Stimulated activated CD4-positive, alpha-beta T cell treated with anti-CD3 and anti-CD28 coated beads, Interleukin-4, amount 100 ng/mL, for 1 hour (primary cell): ENCODE measurements at regions not wholly inside any gene's neighbourhood (a gene's known extent, or its start where the extent isn't known, plus 50 kb on each side); places are given as distances from the start of the nearest gene placed in this dataset.

Experiments
- DNase-seq: peaks from one replicate; pipeline ENCODE4 v3.0.0-alpha.2; 2020

GRCh38 chr12:24462946-24463345 lies 486.0 kb downstream of the BCAT1 start:
- DNase-seq = no peak

- DNase-seq = no peak
These were observed 488.4 kb downstream of the BCAT1 start for GRCh38 chr12:24460506-24460905.

GRCh38 chr12:24460099-24460498 lies 488.8 kb downstream of the BCAT1 start:
- no peak for DNase-seq

GRCh38 chr12:24455811-24456210 lies 493.1 kb downstream of the BCAT1 start:
- no peak for DNase-seq

- DNase-seq = no peak
These were observed 498.2 kb upstream of the SOX5 start for GRCh38 chr12:24447678-24448077.

- no peak for DNase-seq
These were observed 496.8 kb upstream of the SOX5 start for GRCh38 chr12:24446287-24446686.

- no peak for DNase-seq
These were observed 495.2 kb upstream of the SOX5 start for GRCh38 chr12:24444634-24445033.

GRCh38 chr12:24441458-24441857 lies 492.0 kb upstream of the SOX5 start:
- no peak for DNase-seq

GRCh38 chr12:24436667-24437066 lies 487.2 kb upstream of the SOX5 start:
- no peak for DNase-seq

GRCh38 chr12:24431872-24432271 lies 482.4 kb upstream of the SOX5 start:
- no peak for DNase-seq

- DNase-seq = no peak
These were observed 478.3 kb upstream of the SOX5 start for GRCh38 chr12:24427776-24428175.

- DNase-seq = no peak
These were observed 476.1 kb upstream of the SOX5 start for GRCh38 chr12:24425601-24425970.

GRCh38 chr12:24424889-24425600 lies 475.6 kb upstream of the SOX5 start:
- no peak for DNase-seq

- no peak for DNase-seq
These were observed 474.9 kb upstream of the SOX5 start for GRCh38 chr12:24424376-24424775.

- DNase-seq = no peak
These were observed 474.1 kb upstream of the SOX5 start for GRCh38 chr12:24423611-24424010.

- DNase-seq = no peak
These were observed 472.3 kb upstream of the SOX5 start for GRCh38 chr12:24421759-24422158.

GRCh38 chr12:24418157-24418556 lies 468.7 kb upstream of the SOX5 start:
- no peak for DNase-seq

- no peak for DNase-seq
These were observed 467.1 kb upstream of the SOX5 start for GRCh38 chr12:24416423-24417109.

GRCh38 chr12:24415934-24416333 lies 466.5 kb upstream of the SOX5 start:
- no peak for DNase-seq

- no peak for DNase-seq
These were observed 465.0 kb upstream of the SOX5 start for GRCh38 chr12:24414480-24414879.

- DNase-seq = no peak
These were observed 462.5 kb upstream of the SOX5 start for GRCh38 chr12:24411948-24412347.

- DNase-seq = no peak
These were observed 460.4 kb upstream of the SOX5 start for GRCh38 chr12:24409868-24410267.

GRCh38 chr12:24408305-24408704 lies 458.8 kb upstream of the SOX5 start:
- no peak for DNase-seq

GRCh38 chr12:24407884-24408283 lies 458.4 kb upstream of the SOX5 start:
- DNase-seq = no peak
